ENCODE measurements at regions not wholly inside any gene's neighbourhood (a gene's known extent, or its start where the extent isn't known, plus 50 kb on each side); places are given as distances from the start of the nearest gene placed in this dataset.

DNA sequence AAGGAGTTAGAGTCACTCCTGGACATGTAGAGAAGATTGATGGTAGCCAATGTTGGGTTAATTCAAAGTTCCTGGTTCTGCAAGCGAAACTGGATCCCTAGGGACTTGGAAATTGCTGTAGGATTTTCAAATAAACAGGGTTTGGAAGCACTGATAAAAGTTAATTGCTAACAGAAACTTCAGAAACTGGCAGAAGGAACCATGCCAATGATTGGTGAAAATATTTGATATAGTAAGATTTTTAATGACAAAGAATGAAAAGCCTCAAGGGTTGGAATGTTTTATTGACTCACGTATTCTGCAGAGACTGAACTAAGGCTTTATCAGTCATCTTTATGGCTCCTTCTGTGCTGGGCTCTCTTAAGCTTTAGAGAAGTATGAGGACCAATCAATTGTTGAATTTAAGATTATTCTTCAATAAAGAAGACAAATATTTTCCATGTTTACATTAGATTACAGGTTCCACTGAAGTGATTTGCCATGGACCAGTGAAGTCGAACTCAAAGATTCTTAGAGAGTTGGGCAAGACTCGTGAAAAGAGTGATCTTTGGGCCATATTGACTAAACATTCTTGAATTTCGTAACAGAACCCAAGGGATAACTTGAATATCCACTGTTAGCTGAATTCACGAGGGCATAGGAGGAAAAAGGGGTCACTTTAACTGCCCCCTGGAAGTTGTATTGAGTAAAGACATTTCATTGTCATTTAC is 371.4 kb downstream of the HDGFL1 start:
- intact Hi-C loops (cut with DNase I; ENCODE audit: low total_unique reads): no loop called here
- no peak for DNase-seq (ENCODE audit: low spot score in 2 of 2)
- H3K4me3 ChIP-seq (ENCODE audit: low read depth, poor library complexity, severe bottlenecking): no peak overlapping the region
- no peak for TF ChIP-seq POLR2A (IDR thresholded peaks at IDR 0.05)
- WGBS, 2 donors: 69 to 71% methylated on average over 6 of the region's 6 CpGs

DNA sequence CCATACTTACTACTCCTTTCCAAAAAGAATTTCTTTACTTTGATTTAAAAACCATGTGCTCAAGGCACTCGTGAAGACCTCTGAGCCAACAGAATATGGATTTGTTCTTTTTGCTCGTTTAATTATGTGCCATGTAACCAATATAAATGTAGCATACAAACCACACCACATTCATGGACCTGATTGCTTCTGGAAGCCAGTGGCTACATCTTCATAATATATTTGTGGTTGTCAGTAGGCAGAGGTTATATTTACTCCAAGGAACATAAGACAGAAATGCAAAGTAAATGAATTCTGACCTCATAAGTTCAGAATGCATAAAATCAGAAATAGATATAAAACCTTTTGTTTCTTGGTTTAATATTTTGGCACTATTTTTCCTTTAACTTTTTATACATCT is 373.0 kb downstream of the HDGFL1 start:
- TF ChIP-seq CTCF (IDR thresholded peaks at IDR 0.05) (no peak), POLR2A (IDR thresholded peaks at IDR 0.05) (no peak)
- intact Hi-C loops (cut with DNase I; ENCODE audit: low total_unique reads): no loop called here
- no peak for DNase-seq (ENCODE audit: low spot score in 2 of 2)
- 53 to 65% methylated on average over 2 of the region's 2 CpGs for WGBS, 2 donors
- H3K4me3 ChIP-seq (ENCODE audit: low read depth, poor library complexity, severe bottlenecking): no peak overlapping the region

DNA sequence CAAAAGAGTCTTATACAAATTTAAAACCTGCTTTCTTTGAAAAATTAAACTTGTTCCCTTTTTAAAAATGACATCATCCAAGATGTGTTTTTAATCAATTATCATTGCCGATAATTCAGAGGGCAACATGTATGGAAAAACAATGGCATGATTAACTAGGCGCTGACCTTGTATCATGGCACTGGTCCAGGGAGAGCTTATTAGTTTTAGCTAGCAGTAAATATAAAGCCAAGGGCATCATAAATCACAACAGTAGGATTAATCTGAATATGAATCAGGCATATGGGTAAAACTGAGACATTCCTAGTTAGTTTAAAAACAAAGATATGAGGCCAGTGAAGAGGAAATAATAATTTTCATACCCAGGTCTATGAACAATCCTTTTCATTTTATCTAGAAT is 374.0 kb downstream of the HDGFL1 start:
- intact Hi-C loops (cut with DNase I; ENCODE audit: low total_unique reads): no loop called here
- TF ChIP-seq CTCF (IDR thresholded peaks at IDR 0.05): no peak
- TF ChIP-seq POLR2A (IDR thresholded peaks at IDR 0.05): no peak
- 46 to 57% methylated on average over 2 of the region's 2 CpGs for WGBS, 2 donors
- no peak overlapping the region for H3K4me3 ChIP-seq (ENCODE audit: low read depth, poor library complexity, severe bottlenecking)
- DNase-seq (ENCODE audit: low spot score in 2 of 2): no peak

- WGBS, 2 donors: 85 to 88% methylated on average over 1 of the region's 1 CpG
- H3K4me3 ChIP-seq (ENCODE audit: low read depth, poor library complexity, severe bottlenecking): no peak overlapping the region
- TF ChIP-seq CTCF (IDR thresholded peaks at IDR 0.05) (no peak), POLR2A (IDR thresholded peaks at IDR 0.05) (no peak)
- no peak for DNase-seq (ENCODE audit: low spot score in 2 of 2)
- intact Hi-C loops (cut with DNase I; ENCODE audit: low total_unique reads): no loop called here
Observed at GRCh38 chr6:22949967-22950366, 380.6 kb downstream of the HDGFL1 start.

- 43 to 62% methylated on average over 4 of the region's 4 CpGs for WGBS, 2 donors
- no peak for DNase-seq (ENCODE audit: low spot score in 2 of 2)
- TF ChIP-seq POLR2A (IDR thresholded peaks at IDR 0.05): no peak
- TF ChIP-seq CTCF (IDR thresholded peaks at IDR 0.05): no peak
Observed at GRCh38 chr6:22952097-22952496, 382.7 kb downstream of the HDGFL1 start.

GRCh38 chr6:22954749-22955385 is 385.5 kb downstream of the HDGFL1 start:
- DNase-seq (ENCODE audit: low spot score in 2 of 2): no peak
- WGBS, 2 donors: 46 to 48% methylated on average over 5 of the region's 5 CpGs
- H3K4me3 ChIP-seq (ENCODE audit: low read depth, poor library complexity, severe bottlenecking): no peak overlapping the region
- intact Hi-C loops (cut with DNase I; ENCODE audit: low total_unique reads): no loop called here
- TF ChIP-seq POLR2A (IDR thresholded peaks at IDR 0.05): no peak
- no peak for TF ChIP-seq CTCF (IDR thresholded peaks at IDR 0.05)

More at GRCh38 chr6:22952097-22952496, 382.7 kb downstream of the HDGFL1 start:
- intact Hi-C loops (cut with DNase I; ENCODE audit: low total_unique reads): no loop called here
- no peak overlapping the region for H3K4me3 ChIP-seq (ENCODE audit: low read depth, poor library complexity, severe bottlenecking)
